ENCODE measurements at regions not wholly inside any gene's neighbourhood (a gene's known extent, or its start where the extent isn't known, plus 50 kb on each side); places are given as distances from the start of the nearest gene placed in this dataset.

DNA sequence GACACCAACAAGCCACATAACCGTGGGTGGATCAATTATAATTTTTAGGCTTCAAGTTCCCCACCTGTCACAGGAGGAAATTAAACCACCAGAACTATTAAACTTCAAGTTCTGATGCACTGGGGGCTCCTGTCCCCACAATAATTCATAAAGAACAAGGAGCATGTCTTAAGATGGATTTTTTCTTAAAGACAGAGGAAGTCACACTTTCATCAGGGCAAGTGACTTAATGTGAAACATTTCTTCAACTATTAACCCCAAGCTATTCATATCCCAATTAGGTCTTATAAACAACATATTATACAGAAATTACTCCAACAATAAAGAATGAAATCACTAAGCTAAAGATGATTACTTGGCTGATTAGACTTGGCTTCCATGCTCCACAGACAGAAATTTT lies 292.5 kb downstream of the ETAA1 start:
- no peaks in the 10 kb centered on the region for H3K36me3 ChIP-seq (ENCODE audit: control insufficient read depth in 2 of 2, insufficient read depth in 2 of 2, low read length in 2 of 2)
- no peaks in the 10 kb centered on the region for H3K27me3 ChIP-seq (ENCODE audit: control insufficient read depth in 2 of 2, insufficient read depth in 2 of 2, low read length in 2 of 2)
- H3K4me1 ChIP-seq (ENCODE audit: control insufficient read depth in 2 of 2, insufficient read depth in 2 of 2, low read length in 2 of 2) = no peaks in the 10 kb centered on the region
- H3K9ac ChIP-seq (ENCODE audit: low read depth in 1 of 2, low read length in 2 of 2) = no peak overlapping the region
- no peak overlapping the region for H3K4me3 ChIP-seq (ENCODE audit: low read length in 2 of 2)
- H3K27ac ChIP-seq (ENCODE audit: low read depth in 2 of 2, low read length in 2 of 2) = no peak overlapping the region
- H3K9me3 ChIP-seq (ENCODE audit: control insufficient read depth in 2 of 2, low read length in 2 of 2) = no peaks in the 10 kb centered on the region

DNA sequence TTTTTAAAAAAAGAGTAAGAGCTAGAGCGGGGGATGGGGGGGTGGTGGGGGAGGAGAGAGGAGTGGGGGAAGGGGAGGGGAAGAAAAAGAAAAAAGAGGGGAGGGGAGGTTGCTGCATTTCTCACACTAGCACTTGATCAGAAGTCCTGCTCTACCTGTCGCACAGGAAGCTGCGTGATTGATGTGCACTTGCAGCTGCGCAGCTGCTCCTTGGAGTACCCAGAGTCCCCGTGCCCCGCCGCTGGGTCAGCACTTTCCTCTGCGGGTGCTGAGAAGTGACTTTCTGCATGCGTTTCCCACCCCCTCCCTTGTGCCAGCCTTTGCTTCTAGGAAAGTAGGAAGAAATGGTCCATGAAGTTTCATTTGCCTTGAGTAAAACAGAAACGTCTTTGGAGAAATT lies 297.3 kb downstream of the ETAA1 start:
- Histone ChIP-seq H3K9me3 (ENCODE audit: control insufficient read depth in 2 of 2, low read length in 2 of 2) (no peaks in the 10 kb centered on the region), H3K4me3 (ENCODE audit: low read length in 2 of 2) (no peak overlapping the region), H3K36me3 (ENCODE audit: control insufficient read depth in 2 of 2, insufficient read depth in 2 of 2, low read length in 2 of 2) (no peaks in the 10 kb centered on the region), H3K4me1 (ENCODE audit: control insufficient read depth in 2 of 2, insufficient read depth in 2 of 2, low read length in 2 of 2) (no peaks in the 10 kb centered on the region), H3K27ac (ENCODE audit: low read depth in 2 of 2, low read length in 2 of 2) (no peak overlapping the region), H3K9ac (ENCODE audit: low read depth in 1 of 2, low read length in 2 of 2) (no peak overlapping the region), H3K27me3 (ENCODE audit: control insufficient read depth in 2 of 2, insufficient read depth in 2 of 2, low read length in 2 of 2) (peaks cover 0 to 3% of the 10 kb centered on the region in 2 donors)

DNA sequence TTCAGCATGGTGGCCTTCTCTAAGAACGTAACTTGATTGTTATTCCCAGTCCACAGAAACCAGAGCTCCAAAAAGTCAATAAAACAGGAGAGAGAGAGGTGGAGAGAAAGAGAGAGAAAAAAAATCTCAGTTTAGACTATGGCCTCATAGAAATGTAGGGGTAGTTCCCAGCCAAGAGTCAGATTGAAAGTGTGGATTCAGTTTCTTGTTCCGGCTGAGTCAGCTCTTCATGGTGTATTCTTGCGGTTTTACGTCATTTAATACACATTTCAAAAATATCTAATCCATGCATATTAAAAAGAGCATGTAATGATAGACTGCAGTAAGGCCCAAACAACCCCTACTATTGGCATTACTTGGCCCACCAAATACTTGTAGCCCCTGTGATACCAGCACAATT lies 303.9 kb downstream of the ETAA1 start:
- Histone ChIP-seq H3K27ac (ENCODE audit: low read depth in 2 of 2, low read length in 2 of 2) (no peak overlapping the region), H3K4me3 (ENCODE audit: low read length in 2 of 2) (no peak overlapping the region), H3K27me3 (ENCODE audit: control insufficient read depth in 2 of 2, insufficient read depth in 2 of 2, low read length in 2 of 2) (no peaks in the 10 kb centered on the region), H3K36me3 (ENCODE audit: control insufficient read depth in 2 of 2, insufficient read depth in 2 of 2, low read length in 2 of 2) (no peaks in the 10 kb centered on the region), H3K4me1 (ENCODE audit: control insufficient read depth in 2 of 2, insufficient read depth in 2 of 2, low read length in 2 of 2) (no peaks in the 10 kb centered on the region), H3K9ac (ENCODE audit: low read depth in 1 of 2, low read length in 2 of 2) (no peak overlapping the region), H3K9me3 (ENCODE audit: control insufficient read depth in 2 of 2, low read length in 2 of 2) (no peaks in the 10 kb centered on the region)

DNA sequence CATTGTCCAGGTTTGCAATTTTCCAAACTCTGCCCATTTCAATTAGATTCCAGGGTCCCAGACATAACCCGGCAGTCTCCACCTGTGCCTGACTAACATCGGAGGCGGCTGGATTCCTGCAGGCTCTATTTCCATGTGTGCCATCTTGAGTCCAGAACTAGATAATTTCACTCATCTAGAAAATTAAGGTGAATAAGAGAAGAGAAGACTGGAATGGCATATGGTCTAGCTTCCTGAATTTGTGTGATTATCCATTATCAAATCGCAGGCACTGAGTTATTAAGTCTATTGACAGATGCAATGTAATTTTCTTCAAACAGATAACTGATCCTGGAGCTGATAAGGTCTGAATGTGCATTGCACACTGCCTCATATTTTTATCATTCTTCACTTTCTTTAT lies 305.2 kb downstream of the ETAA1 start:
- H3K27ac ChIP-seq (ENCODE audit: low read depth in 2 of 2, low read length in 2 of 2) = no peak overlapping the region
- H3K9ac ChIP-seq (ENCODE audit: low read depth in 1 of 2, low read length in 2 of 2) = no peak overlapping the region
- no peaks in the 10 kb centered on the region for H3K36me3 ChIP-seq (ENCODE audit: control insufficient read depth in 2 of 2, insufficient read depth in 2 of 2, low read length in 2 of 2)
- H3K4me1 ChIP-seq (ENCODE audit: control insufficient read depth in 2 of 2, insufficient read depth in 2 of 2, low read length in 2 of 2) = no peaks in the 10 kb centered on the region
- no peaks in the 10 kb centered on the region for H3K9me3 ChIP-seq (ENCODE audit: control insufficient read depth in 2 of 2, low read length in 2 of 2)
- H3K27me3 ChIP-seq (ENCODE audit: control insufficient read depth in 2 of 2, insufficient read depth in 2 of 2, low read length in 2 of 2) = no peaks in the 10 kb centered on the region
- H3K4me3 ChIP-seq (ENCODE audit: low read length in 2 of 2) = no peak overlapping the region

DNA sequence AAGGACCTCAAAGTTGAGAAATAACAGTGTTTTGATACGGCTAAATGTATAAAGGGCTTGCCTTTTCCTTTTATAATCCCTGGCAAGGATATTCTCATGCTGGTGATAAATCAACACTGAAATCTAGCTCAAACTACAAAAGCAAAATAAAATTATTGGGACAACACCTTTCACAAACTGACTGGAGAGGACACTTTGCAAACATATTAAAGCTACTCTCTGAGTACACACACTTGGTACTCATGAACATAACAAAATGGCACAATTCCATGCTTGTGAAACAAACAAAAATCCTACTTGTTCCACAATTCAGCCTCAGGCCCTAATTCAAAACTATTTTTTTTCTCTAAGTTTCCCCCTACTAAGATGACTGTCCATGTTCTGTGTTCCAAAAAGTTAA lies 305.8 kb downstream of the ETAA1 start:
- no peaks in the 10 kb centered on the region for H3K9me3 ChIP-seq (ENCODE audit: control insufficient read depth in 2 of 2, low read length in 2 of 2)
- H3K27ac ChIP-seq (ENCODE audit: low read depth in 2 of 2, low read length in 2 of 2) = no peak overlapping the region
- no peaks in the 10 kb centered on the region for H3K4me1 ChIP-seq (ENCODE audit: control insufficient read depth in 2 of 2, insufficient read depth in 2 of 2, low read length in 2 of 2)
- no peak overlapping the region for H3K4me3 ChIP-seq (ENCODE audit: low read length in 2 of 2)
- no peaks in the 10 kb centered on the region for H3K36me3 ChIP-seq (ENCODE audit: control insufficient read depth in 2 of 2, insufficient read depth in 2 of 2, low read length in 2 of 2)
- H3K9ac ChIP-seq (ENCODE audit: low read depth in 1 of 2, low read length in 2 of 2) = no peak overlapping the region
- H3K27me3 ChIP-seq (ENCODE audit: control insufficient read depth in 2 of 2, insufficient read depth in 2 of 2, low read length in 2 of 2) = no peaks in the 10 kb centered on the region

DNA sequence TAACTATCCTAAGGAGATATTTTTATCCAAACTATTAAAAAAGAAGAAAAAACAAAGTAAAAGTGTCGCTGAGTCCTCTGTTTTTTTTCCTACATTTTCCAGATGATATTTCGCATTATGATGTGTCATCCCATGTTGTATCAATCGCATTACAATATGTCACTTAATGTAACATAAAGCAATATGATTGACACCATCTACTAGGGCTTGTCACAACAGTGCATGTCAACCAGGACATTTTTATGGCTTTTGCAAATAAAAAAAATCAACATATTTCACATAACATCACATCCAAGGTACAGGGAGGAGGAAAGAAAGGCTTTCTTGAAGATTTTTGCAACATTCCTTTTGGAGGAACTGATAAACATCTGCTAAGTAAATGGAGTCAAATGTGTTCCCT lies 308.9 kb downstream of the ETAA1 start:
- Histone ChIP-seq H3K4me1 (ENCODE audit: control insufficient read depth in 2 of 2, insufficient read depth in 2 of 2, low read length in 2 of 2) (no peaks in the 10 kb centered on the region), H3K36me3 (ENCODE audit: control insufficient read depth in 2 of 2, insufficient read depth in 2 of 2, low read length in 2 of 2) (no peaks in the 10 kb centered on the region), H3K9ac (ENCODE audit: low read depth in 1 of 2, low read length in 2 of 2) (no peak overlapping the region), H3K27me3 (ENCODE audit: control insufficient read depth in 2 of 2, insufficient read depth in 2 of 2, low read length in 2 of 2) (no peaks in the 10 kb centered on the region), H3K4me3 (ENCODE audit: low read length in 2 of 2) (no peak overlapping the region), H3K9me3 (ENCODE audit: control insufficient read depth in 2 of 2, low read length in 2 of 2) (no peaks in the 10 kb centered on the region), H3K27ac (ENCODE audit: low read depth in 2 of 2, low read length in 2 of 2) (no peak overlapping the region)

DNA sequence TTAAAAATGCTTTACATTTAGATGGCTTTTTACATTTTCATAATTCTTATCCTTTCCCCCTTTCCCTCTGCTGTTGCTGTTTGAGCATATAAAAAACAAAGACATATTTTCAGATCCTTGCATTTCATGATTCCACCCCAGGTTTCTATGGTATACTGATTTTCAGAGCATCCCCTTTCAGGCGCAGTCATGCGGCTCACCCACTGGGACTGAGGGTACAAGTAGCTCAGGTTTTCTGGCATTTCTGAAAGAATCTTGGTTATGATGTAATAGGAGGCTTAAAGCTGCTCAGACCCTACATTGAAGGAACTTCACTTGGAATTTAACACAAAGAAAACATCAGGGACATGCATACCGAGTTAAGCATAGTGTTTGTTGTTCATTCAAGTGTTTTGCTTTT lies 310.8 kb downstream of the ETAA1 start:
- H3K4me1 ChIP-seq (ENCODE audit: control insufficient read depth in 2 of 2, insufficient read depth in 2 of 2, low read length in 2 of 2) = no peaks in the 10 kb centered on the region
- no peak overlapping the region for H3K4me3 ChIP-seq (ENCODE audit: low read length in 2 of 2)
- H3K27ac ChIP-seq (ENCODE audit: low read depth in 2 of 2, low read length in 2 of 2) = no peak overlapping the region
- no peaks in the 10 kb centered on the region for H3K36me3 ChIP-seq (ENCODE audit: control insufficient read depth in 2 of 2, insufficient read depth in 2 of 2, low read length in 2 of 2)
- H3K9ac ChIP-seq (ENCODE audit: low read depth in 1 of 2, low read length in 2 of 2) = no peak overlapping the region
- no peaks in the 10 kb centered on the region for H3K27me3 ChIP-seq (ENCODE audit: control insufficient read depth in 2 of 2, insufficient read depth in 2 of 2, low read length in 2 of 2)
- H3K9me3 ChIP-seq (ENCODE audit: control insufficient read depth in 2 of 2, low read length in 2 of 2) = no peaks in the 10 kb centered on the region

DNA sequence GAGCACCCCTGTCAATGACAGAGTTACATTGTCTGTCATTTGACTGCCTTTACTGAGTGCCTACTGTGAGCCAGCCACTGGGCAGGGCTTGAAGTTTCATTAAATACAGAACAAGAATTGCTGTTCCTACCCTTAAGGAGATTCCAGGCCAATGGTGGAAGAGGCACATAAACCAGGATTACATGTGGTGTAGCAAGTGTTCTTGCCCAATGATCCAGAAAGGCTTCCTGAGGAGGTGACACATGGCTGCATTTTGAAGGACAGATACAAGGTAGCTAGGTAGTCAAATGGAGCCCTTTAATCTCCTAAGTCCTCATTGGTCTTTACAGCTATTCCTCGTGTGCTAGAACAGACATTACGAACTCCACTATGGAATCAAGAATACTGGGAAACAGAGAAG lies 312.7 kb downstream of the ETAA1 start:
- no peaks in the 10 kb centered on the region for H3K9me3 ChIP-seq (ENCODE audit: control insufficient read depth in 2 of 2, low read length in 2 of 2)
- no peaks in the 10 kb centered on the region for H3K36me3 ChIP-seq (ENCODE audit: control insufficient read depth in 2 of 2, insufficient read depth in 2 of 2, low read length in 2 of 2)
- H3K27ac ChIP-seq (ENCODE audit: low read depth in 2 of 2, low read length in 2 of 2) = no peak overlapping the region
- H3K27me3 ChIP-seq (ENCODE audit: control insufficient read depth in 2 of 2, insufficient read depth in 2 of 2, low read length in 2 of 2) = no peaks in the 10 kb centered on the region
- no peak overlapping the region for H3K4me3 ChIP-seq (ENCODE audit: low read length in 2 of 2)
- no peaks in the 10 kb centered on the region for H3K4me1 ChIP-seq (ENCODE audit: control insufficient read depth in 2 of 2, insufficient read depth in 2 of 2, low read length in 2 of 2)
- no peak overlapping the region for H3K9ac ChIP-seq (ENCODE audit: low read depth in 1 of 2, low read length in 2 of 2)

DNA sequence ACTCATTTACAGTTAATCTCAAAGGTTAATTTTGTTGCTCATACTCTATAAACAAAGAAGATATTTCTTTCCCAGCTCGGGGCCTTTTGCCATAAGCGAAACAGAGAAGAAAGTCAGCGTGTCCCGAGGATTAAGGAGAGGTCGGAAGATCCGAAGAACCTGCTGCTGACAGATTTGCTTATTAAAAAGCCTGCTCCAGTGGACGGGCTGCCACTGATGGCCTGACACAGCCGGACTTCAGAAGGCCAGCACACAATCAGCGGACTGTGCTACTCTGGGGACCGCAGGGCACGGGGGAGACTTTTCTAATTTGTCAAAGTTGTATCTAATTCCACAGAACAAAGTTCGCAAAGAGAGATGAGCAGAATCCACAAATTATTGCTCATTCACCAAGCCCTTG lies 315.4 kb downstream of the ETAA1 start:
- Histone ChIP-seq H3K27ac (ENCODE audit: low read depth in 2 of 2, low read length in 2 of 2) (no peak overlapping the region), H3K4me1 (ENCODE audit: control insufficient read depth in 2 of 2, insufficient read depth in 2 of 2, low read length in 2 of 2) (no peaks in the 10 kb centered on the region), H3K9ac (ENCODE audit: low read depth in 1 of 2, low read length in 2 of 2) (no peak overlapping the region), H3K36me3 (ENCODE audit: control insufficient read depth in 2 of 2, insufficient read depth in 2 of 2, low read length in 2 of 2) (no peaks in the 10 kb centered on the region), H3K27me3 (ENCODE audit: control insufficient read depth in 2 of 2, insufficient read depth in 2 of 2, low read length in 2 of 2) (no peaks in the 10 kb centered on the region), H3K4me3 (ENCODE audit: low read length in 2 of 2) (no peak overlapping the region), H3K9me3 (ENCODE audit: control insufficient read depth in 2 of 2, low read length in 2 of 2) (no peaks in the 10 kb centered on the region)

DNA sequence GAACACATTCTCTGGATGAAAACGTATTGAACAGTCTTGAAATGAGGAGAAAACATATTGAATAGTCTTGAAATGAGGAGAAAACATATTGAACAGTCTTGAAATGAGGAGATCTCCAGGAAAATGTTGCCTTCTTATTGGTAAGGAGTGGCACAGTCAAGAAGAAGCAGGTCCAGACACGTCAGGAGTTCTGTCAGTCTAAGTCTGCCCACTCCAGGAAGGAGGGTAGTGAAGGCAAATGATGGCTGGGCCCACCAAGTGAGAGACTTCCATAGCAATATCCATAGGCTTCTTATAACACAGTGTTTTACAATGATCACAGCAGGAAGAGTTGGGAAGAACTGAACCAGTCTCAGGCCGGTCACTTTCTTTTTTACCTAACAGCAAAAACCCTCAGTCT lies 316.2 kb downstream of the ETAA1 start:
- H3K9ac ChIP-seq (ENCODE audit: low read depth in 1 of 2, low read length in 2 of 2) = no peak overlapping the region
- H3K9me3 ChIP-seq (ENCODE audit: control insufficient read depth in 2 of 2, low read length in 2 of 2) = no peaks in the 10 kb centered on the region
- no peak overlapping the region for H3K4me3 ChIP-seq (ENCODE audit: low read length in 2 of 2)
- no peak overlapping the region for H3K27ac ChIP-seq (ENCODE audit: low read depth in 2 of 2, low read length in 2 of 2)
- H3K27me3 ChIP-seq (ENCODE audit: control insufficient read depth in 2 of 2, insufficient read depth in 2 of 2, low read length in 2 of 2) = no peaks in the 10 kb centered on the region
- H3K4me1 ChIP-seq (ENCODE audit: control insufficient read depth in 2 of 2, insufficient read depth in 2 of 2, low read length in 2 of 2) = no peaks in the 10 kb centered on the region
- no peaks in the 10 kb centered on the region for H3K36me3 ChIP-seq (ENCODE audit: control insufficient read depth in 2 of 2, insufficient read depth in 2 of 2, low read length in 2 of 2)

DNA sequence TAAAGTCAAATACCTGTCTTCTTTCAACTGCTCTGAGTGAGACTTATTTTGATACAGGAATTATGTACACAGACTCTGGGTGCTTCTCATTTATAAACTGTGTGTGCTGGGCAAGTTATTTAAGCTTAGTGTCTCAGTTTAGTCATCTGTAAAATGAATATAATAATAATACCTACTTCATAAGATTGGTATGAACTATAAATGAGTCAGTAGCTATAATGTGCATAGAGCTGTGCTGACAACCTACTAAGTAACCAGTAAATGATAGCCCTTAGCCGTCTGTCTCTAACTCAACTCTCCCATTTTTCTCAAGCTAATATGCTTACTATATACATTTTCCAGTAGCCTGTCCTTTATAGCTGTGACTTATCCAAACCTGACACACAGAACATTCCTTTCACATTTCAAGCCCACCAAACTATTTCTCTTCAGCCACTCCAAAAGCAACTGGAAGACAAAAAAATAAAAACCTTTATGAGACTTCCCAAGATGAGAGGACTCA lies 319.8 kb downstream of the ETAA1 start:
- Histone ChIP-seq H3K27ac (ENCODE audit: low read depth in 2 of 2, low read length in 2 of 2) (no peak overlapping the region), H3K4me3 (ENCODE audit: low read length in 2 of 2) (no peak overlapping the region), H3K27me3 (ENCODE audit: control insufficient read depth in 2 of 2, insufficient read depth in 2 of 2, low read length in 2 of 2) (no peaks in the 10 kb centered on the region), H3K4me1 (ENCODE audit: control insufficient read depth in 2 of 2, insufficient read depth in 2 of 2, low read length in 2 of 2) (no peaks in the 10 kb centered on the region), H3K9ac (ENCODE audit: low read depth in 1 of 2, low read length in 2 of 2) (no peak overlapping the region), H3K9me3 (ENCODE audit: control insufficient read depth in 2 of 2, low read length in 2 of 2) (no peaks in the 10 kb centered on the region), H3K36me3 (ENCODE audit: control insufficient read depth in 2 of 2, insufficient read depth in 2 of 2, low read length in 2 of 2) (no peaks in the 10 kb centered on the region)

Data from mucosa of rectum (tissue), 2 donors.